Nucleus accumbens (tissue), 56 donors: ENCODE measurements at regions not wholly inside any gene's neighbourhood (a gene's known extent, or its start where the extent isn't known, plus 50 kb on each side); places are given as distances from the start of the nearest gene placed in this dataset.

ENCODE experiments used
- DNase-seq, 56 donors: peaks; one replicate each; lab custom pipeline; 2025; lab: John Stamatoyannopoulos, UW

DNA sequence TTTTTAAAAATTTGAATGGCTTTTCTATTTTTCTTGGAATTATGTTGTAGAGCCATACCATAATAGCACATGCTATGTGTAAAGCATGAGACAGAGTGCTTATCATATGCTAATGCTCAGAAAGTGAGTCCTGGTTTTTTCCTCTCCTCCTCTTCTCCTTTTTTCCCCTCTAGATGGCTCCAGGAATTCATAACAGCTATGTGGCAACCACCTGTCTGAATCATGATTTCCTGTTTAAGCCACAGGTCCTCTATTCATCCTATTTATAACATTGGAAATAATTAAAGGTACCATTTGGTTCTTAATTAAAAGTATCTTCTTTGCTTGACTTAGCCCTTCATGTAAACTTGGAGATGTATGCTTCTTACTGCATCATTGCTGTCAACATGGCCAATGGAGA, 260.0 kb upstream of the MAP3K7 start:
- no peak for DNase-seq

DNA sequence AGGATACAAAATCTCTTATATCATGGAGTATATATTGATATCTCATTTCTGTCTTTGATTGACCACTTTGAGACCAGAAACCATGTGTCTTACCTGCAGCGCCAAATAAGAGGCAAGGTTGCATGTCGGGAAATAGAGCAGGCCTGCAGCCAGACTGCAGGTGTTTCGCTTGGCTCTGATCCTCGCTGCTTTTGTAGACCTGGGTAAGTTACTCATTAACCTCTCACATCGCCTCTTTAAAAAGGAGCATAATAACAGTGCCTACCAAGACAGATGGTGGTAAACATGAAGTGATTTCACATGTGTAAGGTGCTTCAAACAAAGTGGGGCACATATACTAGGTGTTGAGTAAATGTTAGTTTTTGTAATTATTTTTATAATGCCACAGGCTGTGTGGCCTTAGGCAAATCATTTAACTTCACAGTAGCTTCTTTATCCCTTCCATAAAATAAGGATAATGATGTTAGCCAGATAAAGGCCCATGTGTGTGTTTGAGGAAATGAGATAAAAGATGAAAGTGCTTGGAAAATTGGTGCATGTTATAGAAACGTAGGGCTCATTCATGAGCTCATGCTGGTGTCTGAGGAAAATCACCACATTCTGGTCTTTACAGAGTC, 248.8 kb upstream of the MAP3K7 start:
- no peak for DNase-seq

DNA sequence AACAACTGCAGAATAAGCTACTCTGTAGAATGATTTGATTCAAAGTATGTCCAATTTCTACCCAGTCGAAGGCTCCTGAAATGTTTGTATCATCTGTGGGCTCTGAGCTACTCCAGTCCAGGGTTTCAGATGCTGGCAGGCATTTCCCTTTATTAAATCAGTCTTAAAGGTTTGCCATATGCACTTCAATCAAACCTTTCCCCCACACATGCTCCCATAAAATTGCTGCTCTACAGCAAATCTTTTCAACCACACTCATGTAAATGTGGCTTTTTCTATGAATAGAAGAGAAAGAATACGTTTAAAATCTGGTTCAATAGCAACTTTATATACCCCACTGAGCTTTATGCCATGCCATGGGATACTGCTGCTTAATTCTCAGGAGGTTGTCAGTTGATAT, 242.4 kb upstream of the MAP3K7 start:
- DNase-seq = no peak

DNA sequence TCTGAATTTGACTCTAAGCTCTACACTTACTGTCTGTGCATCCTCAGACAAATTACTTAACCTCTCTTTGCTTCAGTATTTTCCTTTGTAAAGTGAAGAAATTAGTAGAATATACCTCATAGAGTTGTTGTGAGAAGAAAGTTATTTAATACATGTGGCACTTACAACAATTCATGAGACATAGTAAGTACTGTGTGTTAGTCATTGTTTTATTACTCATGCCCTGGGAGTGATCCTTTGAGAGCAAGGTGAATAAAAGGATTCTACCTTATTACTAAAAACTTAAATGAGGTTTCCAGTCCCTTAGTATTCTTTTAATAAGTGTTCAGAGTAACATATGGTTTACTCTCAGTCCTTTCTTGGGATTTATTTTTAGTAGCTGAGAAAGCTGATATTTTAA, 233.6 kb upstream of the MAP3K7 start:
- DNase-seq = no peak

DNA sequence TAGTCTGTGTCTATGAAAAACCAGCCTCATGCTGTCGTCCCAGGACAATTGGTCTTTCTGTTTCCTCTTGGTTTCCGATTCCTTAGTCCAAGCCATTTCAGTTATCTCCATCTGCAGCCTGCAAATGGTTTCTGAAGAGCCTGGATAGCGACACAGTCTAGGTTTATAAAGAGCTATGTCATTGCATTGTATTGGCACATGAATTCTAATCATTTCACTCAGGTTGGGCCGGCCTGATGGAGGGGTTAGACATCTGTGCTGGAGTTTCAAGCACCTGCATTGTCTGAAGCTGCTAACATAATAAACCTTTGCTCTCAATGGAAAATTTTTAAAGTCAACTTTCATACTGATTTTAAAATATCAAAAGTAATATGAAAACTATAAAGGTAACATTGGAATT, 232.6 kb upstream of the MAP3K7 start:
- no peak for DNase-seq

DNA sequence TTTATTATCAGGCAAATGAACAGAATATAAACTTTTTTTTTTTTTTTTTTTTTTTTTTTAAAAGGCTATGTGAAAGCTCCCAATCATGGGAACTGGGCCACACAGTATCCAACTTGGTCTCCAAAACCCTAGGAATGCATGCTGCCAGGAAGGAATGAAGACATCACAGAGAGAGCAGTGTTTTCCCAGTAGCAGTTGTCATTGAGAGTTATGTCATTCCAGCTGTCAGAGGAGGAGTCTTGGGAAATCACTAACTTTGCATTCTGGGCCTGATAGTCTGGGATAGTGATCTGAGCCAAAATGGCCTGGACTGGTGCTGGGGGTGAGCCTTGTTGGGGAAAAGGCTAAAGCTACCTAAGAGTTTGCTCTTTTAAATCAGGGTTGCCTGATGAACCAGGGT, 231.3 kb upstream of the MAP3K7 start:
- DNase-seq = no peak

DNA sequence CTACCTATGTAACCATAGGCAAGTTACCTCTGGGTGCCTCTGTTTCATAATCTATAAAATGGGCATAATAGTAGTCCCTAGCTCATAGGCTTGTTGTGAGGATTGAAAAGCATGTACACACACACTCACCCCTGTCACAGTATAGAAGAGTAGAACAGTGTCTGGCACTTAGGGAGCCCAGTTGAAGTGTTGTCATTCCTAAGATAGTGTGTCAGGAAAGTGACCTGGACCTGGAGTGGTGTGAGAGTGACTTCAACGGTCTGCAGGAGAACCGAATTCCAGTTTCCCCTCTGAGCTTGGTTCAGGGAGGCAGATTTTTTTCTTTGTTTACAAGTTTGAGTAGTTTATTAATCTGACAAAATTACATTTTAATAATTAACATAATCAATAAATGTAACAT, 229.9 kb upstream of the MAP3K7 start:
- DNase-seq = no peak

DNA sequence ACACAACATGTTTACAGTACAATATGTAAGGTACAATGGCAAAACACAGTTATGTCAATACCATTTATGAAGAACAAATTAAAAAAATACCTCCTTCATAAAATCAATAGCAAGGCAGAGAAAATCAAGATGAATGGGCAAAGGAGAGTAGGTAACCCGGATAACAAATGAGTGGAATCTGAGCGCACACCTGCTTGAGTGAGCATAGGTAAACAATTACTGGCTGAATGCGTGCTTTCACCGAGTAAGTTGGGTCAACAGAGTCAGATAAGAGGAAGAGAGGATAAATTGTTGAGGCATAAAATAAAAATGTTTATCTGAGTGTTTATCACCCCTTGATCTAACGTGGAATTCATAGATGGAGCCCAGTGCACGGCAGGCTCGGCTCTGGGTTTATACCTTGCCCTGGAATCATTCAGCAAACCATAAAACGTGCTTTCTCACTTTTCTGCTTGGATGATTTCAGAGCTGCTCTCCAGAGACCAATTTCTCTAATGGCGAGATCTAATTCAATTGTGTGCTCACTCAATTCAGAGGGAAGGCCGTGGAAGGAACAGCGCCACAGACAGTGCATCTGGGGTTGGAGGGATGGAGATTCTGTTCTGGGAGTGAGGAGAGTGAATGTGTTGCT, 224.8 kb upstream of the MAP3K7 start:
- DNase-seq = no peak

DNA sequence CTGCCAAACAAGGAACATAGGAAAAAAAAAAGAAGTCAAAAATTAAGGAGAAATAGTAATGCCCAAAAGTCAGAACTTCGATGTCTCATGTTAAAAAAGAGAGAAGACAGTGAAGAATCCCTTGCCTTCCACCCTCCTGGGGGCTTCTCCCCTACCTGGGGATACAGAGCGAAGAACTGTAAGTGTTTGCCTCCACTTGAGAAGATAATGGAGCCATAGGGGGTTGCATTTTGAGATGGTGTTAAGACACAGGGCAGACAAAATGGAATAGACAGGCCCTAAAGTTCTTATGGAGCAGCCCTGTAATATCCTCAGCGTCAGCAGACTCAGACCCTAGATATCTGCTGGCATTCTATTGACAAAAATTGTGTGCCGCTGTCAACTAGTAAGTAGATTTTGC, 222.2 kb upstream of the MAP3K7 start:
- no peak for DNase-seq

DNA sequence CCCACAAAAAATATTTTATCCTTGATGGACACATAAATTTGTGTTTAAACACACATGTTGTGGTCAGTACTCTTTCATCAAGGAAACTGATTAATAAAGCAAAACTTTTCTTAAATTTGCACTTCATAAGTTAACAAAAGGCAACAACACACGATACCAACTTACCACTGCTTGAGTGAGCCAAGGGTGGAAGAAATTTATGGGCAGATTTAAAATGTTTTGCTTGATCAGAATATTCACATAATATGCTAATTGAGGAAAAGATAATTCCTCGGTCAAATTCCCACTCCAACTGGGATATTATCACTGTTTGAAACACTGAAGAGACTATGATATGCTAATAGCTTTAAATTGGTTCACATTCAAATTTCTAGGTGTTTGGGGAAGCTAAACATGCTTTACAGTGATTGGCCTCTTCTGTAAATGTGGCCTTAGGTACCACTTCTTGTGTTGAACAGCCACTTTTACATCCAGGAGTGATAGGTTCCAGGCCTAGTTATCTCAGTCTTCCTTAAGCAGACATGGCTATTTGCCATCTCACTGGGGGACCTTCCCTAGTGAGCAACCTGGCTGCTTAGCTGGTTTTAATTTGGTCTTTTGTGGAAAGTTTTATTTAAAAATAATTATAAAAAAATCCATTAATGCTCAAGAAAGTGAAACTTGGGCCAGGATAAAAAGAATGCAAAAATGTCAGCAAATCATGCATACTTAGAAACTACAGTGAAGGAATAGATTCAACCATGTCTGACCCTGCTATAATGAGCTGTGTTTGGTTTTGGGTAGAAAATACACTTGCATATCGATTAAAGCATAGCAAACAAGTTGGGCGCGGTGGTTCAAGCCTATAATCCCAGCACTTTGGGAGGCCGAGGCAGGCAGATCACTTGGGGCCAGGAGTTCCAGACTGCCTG, 221.2 kb upstream of the MAP3K7 start:
- no peak for DNase-seq

DNA sequence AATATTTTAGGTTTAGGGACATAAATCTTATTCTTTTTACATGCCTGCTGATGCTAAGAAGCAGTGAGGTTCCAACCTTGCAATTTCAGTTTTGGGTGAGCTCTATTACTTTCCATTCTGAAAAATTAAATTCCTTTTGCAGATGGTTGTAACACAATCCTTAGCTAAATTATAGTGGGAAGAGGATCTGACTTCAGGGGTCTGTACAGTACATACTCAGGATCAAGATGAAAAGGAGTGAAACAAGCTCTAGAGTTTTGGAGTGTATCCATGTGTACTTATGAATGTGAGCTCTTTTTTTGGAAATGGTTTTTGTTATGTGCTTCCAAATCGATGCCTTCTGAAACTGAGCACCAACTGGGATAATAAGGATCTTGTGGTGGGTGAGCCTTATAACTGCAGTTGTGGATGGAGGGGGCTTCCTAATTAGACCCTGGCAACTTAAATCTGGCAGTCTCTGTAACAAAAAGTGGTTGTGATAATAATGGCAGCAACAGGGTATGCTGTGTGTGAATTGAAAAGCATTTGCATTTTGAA, 218.8 kb upstream of the MAP3K7 start:
- no peak for DNase-seq

DNA sequence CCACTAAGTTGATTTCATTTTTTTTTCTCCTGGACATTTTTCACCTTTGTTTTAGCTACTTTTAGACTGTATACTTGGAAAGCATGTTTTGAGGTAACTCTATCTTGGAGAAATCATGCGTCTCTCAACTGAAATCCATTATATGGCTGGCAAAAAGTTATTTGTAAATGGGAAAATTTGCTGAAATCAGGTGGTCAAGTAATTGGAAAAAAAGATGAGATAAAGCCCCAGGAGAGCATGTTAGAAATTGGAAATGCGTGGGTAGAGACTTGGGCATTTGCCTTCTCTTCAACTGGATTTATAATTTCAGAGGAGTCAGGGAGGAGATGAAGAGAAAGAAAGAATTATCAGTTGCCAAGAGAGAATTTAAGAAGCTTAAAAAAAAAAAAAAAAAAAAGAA, 217.1 kb upstream of the MAP3K7 start:
- no peak for DNase-seq

DNA sequence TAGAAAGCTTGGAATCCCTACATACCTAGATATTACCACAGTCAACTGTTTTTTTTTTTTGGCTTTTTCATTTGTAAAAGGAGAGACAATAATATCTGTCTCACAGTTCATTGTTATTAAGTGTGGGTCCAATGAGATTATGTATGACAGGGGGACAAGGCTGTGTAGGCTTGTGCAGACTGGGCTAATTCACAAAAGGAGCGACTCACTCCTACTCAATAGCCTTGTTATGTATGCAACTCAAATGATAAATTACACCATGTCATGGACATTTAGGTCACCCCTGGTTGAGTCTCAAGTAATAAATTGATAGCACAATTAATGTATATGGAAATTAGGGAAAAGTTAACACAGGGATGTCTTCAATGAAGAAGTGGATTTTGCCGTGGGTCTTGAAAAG, 208.2 kb upstream of the MAP3K7 start:
- no peak for DNase-seq

DNA sequence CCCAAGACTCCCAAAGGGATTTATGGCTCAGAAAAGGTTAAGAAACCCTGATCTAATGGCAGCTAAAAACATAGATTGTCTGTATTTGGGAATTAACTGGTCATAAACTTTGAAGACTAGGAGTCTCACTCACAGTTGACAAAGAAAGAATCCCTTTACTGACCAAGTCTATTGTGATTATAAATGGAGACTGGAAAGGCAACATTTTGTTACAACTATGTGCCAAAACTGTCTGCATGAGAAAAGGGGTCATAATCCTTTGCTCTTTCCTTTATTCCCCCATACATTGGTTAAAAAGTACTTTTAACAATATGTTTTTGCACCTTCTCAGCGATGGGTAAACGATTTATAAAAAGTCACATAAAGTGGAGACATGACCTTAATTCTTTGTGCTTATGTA, 206.9 kb upstream of the MAP3K7 start:
- no peak for DNase-seq

DNA sequence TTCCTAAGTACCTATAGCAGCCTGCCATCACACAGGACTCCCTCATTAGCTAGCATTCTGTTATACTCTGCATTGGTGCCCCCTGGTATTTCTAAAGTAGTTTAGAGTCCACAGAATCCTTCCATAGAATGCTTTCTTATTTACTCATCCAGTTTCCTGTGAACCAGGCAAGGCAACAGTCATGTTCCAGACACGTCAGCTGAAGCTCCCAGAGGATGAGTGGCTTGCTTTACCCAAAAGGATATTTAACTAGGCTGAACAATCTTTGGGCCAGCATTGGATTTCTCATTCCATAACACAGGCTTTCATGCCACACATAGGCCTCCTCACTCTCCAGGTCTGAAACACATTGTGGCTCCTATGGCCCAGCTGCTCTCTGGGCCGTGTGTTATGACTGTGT, 203.8 kb upstream of the MAP3K7 start:
- DNase-seq = no peak

DNA sequence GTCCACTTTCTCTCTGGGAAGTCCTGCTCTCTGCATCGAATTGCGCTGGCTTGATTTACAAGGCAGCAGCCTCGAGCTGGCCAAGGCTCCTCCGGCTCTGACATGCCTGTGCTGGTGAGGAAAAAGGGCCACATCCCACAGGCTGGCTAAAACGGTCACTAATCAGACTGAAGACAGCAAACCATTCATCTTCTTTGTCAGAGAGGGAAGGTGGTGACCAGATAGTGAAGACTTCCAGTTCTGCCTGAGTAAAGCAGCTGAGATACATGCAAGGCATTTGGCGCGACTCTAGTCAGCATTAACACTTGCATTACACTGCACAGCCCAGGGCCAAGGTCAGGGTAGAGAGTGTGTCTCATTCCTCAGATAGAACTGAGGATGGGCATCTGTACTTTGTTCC, 203.2 kb upstream of the MAP3K7 start:
- DNase-seq = no peak

DNA sequence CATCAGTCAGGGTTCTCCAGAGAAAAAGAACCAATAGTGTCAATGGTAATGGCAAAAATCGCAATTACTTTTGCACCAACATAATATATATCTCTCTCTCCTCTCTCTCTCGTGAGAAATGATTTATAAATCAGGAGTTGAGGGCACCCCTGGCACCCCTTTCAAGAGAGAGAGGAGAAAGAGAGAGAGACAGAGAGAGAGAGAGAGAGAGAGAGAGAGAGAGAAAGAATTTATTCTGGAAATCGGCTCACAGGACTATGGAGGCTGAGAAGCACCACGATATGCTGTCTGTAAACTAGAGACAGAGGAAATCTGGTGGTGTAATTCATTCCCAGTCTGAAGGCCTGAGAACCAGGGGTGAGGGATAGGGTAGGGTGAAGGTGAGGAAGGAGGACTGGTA, 201.9 kb upstream of the MAP3K7 start:
- DNase-seq = no peak

DNA sequence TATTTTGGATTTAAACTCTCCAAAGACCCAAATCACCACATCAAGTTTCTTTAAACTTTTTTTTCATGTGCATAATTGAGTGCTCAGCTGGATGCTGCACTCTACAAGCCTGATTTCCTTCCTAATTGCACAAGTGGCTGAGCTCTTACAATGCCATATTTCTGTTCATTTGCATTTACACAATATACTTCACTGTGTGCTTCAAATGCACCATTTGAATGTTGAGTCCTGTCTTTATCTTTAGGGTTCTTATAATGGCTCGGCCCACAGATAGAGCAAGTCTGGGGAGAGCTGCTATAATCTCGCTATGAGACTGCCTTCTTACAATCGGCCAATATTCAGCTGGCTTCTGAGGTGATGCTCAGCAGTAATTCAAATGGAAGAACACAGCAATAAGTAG, 200.6 kb upstream of the MAP3K7 start:
- no peak for DNase-seq

DNA sequence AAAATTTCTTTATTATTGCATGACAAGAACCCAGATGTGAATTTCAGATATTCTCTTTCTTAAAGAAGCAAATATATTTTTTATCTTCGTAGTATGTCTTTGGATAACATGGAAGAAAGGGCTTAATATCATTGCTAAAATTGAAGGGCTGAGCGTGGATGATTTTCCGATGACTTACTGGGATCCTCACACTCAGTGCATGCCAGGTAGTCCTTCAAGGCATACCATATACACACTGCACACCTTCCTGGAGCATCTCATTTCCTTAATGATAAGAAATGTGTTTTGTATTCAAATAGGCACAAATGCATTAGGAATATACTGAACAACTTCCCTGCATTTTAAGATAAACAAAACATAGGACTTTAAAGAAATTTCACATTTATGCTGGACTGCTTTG, 193.9 kb upstream of the MAP3K7 start:
- DNase-seq = no peak

DNA sequence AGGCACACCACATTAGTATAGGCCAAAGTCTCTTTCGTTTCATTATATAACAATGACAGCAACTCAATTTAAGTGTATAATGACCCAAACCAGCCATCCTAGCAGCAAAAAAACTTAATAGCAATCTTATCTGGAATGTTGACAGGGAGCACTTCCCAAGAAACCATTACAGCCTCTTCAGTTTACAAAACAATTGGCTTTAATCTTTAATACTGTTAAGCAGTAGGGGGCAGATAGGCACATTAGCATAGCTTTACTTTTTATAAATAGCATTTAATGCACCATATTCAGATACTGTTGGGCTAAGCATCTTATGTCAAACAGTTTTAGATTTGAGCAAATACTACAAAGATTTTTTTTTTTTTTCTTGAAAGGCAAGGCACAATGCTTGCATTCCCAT, 193.3 kb upstream of the MAP3K7 start:
- no peak for DNase-seq

DNA sequence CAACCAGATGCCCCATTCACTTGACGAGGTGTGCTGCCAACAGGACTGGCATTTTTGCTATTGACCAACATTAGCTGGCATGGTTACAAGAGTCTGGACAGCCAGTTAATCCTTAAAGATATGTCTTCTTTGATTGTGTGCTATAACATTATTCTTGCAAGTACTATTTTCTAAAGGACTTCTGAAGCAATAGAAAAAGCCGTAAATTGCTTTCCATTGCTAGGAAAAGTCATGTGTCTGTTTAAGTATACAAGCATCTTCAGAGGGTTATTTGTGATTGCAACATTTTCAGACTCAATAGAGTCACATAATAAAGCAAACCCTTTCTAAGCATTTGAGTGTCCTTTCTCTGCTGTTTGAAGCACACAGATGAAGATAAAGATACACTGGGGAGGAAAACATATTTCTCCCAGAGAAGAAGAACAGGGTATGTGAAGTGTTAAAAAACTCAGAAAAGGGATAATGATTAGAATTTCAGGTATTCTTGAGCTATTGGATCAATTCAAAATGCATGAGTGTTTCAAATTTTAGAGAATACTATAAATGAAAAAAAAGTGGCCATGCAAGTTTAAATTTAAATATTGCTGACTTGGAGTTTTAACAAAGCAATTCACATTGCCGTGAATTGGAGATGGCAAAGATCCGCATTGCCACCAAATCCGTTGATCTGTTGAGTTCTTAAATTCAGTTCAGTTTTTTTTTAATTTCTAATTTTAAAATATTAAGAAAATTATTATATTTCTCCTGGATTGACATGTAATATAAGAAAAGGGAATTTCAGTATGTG, 191.7 kb upstream of the MAP3K7 start:
- DNase-seq = no peak
